GM18511 (cell line): ENCODE measurements at regions not wholly inside any gene's neighbourhood (a gene's known extent, or its start where the extent isn't known, plus 50 kb on each side); places are given as distances from the start of the nearest gene placed in this dataset.
A peak's percentile ranks its signal among the peaks of the same experiment; 100 is the strongest.
"Not testable (repeated sequence)": the region's sequence is repeated elsewhere in the genome, so short reads cannot be mapped to it uniquely, and the experiment has no call there.

ENCODE experiments used
- ATAC-seq: cut with Tn5 transposase; IDR thresholded peaks from one replicate; pipeline ENCODE4 v1.9.1; 2021; ENCODE audit warnings: mild to moderate bottlenecking, moderate library complexity; ENCODE audit not compliant: unreplicated experiment

GRCh38 chr2:407630-408029 is 119.7 kb upstream of the ALKAL2 start:
- no peak for ATAC-seq

- ATAC-seq: no peak
Measured at GRCh38 chr2:406876-407275, 119.0 kb upstream of the ALKAL2 start.

DNA sequence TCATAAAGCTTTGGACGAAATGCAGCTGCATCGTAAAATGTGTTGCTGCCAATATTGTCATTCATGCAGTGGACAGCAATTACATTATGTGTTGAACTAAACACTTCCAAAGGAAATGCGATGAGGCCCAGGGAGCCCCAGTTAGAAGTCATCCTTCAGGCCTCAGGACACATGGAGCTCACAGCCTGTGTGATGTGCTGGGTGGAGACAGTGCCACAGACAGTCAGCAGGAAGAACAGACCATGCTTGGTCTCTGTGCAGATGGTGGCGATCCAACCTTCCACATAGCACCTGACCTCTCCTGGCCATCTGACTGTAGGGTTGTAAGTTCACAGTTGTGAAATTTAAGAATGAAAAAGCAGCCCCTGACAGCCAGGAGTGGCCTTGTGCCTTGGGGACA is 118.3 kb upstream of the ALKAL2 start:
- ATAC-seq: no peak

DNA sequence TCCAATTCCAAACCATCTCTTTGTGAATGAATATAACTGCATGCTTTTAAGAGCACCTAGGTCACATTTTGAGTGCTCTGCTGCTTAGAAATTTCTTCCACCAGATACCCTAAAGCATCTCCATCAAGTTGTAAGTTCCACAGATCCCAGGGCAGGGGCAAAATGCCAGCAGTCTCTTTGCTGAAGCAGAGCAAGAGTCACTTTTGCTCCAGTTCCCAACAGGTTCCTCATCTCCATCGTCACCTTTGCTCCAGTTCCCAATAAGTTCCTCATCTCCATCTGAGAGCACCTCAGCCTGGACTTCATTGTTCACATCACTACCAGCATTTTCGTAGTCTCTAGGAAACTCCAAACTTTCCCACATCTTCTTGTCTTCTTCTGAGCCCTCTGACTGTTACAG is 116.7 kb upstream of the ALKAL2 start:
- no peak for ATAC-seq

- no peak for ATAC-seq
Measured at GRCh38 chr2:403682-404081, 115.8 kb upstream of the ALKAL2 start.

GRCh38 chr2:402721-403120 is 114.8 kb upstream of the ALKAL2 start:
- ATAC-seq: no peak

DNA sequence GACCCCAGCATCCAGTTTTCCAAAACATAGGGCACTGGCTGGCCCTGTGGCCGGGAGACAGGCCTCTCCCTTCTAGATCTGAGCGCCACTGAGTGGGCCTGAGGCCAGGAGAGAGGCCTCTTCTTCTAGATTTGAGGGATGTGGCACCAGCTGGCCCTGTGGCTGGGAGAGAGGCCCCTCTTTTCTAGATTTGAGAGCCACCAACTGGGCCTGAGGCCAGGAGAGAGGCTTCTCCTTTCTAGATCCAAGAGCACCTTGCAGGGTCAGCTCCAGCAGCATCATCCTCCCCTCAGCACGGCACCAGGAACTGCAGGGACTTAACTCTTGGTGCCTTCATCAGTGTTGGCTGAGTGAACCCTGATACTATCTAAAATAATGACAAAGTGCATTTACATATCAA is 114.3 kb upstream of the ALKAL2 start:
- ATAC-seq: no peak

DNA sequence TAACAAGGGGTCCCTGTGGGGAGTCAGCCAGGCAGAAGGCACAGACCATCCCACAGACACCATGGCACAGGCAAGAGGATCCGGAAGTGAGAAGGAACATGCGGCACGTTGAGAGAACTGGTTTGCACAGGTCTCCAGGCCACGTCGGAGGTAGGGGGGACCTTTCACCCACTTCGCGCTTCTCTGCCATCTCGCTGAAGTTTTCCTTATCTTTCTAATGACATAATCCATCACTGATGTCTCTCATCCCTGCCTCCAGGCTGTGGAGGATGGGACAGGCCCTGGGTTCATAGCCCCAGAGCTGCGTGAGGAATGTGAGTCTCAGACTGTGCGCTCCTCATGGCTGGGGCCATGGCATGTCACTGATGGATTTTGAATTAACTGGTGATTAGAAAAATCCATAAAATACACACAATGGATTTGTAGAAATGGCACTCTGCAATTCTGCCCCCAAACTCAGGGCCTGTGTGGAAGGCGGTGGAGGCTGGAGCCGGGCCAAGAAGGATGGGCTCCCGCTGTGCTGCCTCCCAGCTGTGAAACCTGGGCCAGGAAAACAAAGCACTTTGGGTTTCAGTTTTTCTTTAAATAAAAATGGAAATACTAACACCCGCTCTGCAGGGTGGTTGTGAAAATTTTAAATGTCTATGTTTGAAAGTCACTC is 113.3 kb upstream of the ALKAL2 start:
- ATAC-seq: no peak

GRCh38 chr2:397926-398325 is 110.0 kb upstream of the ALKAL2 start:
- no peak for ATAC-seq

- ATAC-seq: no peak
Measured at GRCh38 chr2:397521-397920, 109.6 kb upstream of the ALKAL2 start.

DNA sequence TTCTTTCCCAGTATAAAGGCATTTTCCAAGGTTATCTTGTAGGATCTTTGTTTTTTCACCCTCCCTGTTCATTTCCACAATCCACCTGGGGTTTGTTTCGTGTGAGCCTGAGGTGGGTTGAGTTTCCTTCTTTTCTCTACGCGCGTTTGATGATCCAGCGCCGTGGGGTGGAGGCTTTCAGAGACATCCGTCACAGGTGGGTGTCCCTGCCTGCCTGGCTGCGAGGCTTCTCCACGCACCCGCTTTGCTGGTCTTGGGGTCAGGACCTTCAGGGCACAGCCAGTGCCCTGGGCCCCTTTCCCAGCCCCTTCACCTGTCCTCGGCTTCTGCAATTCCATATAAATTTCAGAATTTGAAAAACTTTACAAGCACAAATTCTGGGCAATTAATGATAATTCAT is 109.0 kb upstream of the ALKAL2 start:
- no peak for ATAC-seq

DNA sequence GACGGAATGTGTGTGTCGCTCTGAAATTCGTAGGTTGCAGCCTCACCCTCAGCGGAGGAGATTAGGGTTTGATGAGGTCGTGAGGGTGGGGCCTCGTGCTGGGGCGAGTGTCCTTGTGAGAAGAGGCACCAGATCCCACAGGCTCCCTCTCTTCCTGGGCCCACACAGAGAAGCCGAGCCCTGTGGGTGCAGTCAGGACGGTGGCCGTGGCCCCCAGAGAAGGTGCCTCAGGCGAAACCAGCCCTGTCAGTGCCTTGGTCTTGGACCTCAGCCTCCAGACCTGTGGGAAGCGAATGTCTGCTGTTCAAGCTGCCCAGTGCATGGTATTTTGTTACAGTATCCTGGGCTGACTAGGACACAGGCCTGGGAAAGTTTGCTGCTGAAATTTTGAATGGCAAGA is 108.0 kb upstream of the ALKAL2 start:
- no peak for ATAC-seq

DNA sequence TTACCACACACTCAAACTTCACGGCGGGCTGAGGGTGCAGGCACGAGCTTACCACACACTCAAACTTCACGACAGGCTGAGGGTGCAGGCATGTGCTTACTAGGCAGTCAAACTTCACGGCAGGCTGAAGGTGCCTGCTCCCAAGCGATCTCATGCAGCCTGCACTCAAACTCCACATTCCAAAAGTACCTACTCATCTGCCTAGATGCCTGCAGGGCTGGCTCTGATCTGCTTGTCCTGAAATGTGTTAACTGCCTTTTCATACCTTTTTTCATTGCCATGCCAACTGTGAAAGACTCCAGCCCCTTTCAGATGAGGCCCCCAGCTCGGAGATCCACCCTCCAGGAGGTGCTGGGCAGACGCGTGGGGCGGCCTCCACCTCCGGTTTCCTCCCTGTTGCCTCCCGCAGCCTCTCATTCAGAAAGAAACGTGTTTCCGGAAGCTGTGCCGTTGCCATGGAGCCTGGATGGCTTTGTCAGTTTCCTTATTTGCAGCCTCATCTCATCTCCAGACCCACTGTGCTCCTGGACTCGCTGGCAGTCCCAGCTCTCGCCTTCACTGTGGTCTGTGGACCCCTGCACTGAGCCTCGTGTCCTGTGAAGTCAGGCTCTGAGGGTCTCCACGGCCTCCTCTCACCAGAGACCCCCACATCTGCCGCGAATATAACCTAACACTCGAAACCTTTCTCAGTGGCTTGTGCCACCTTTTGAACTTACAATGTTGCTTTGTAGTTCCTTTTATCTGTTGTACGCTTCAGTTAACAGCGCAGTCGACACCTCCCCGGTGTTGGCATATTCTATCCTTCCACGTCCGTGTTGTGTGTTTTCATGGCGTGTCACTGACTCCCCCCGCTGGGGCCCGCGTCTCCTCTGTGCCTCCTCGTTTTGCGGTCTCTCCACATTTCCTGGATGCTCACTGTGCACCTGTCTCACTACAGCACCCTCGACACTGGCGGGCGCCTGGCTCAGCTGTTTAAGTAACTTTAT is 106.1 kb upstream of the ALKAL2 start:
- ATAC-seq: peak; percentile 94

GRCh38 chr2:392926-393280 is 105.0 kb upstream of the ALKAL2 start:
- ATAC-seq: no peak

DNA sequence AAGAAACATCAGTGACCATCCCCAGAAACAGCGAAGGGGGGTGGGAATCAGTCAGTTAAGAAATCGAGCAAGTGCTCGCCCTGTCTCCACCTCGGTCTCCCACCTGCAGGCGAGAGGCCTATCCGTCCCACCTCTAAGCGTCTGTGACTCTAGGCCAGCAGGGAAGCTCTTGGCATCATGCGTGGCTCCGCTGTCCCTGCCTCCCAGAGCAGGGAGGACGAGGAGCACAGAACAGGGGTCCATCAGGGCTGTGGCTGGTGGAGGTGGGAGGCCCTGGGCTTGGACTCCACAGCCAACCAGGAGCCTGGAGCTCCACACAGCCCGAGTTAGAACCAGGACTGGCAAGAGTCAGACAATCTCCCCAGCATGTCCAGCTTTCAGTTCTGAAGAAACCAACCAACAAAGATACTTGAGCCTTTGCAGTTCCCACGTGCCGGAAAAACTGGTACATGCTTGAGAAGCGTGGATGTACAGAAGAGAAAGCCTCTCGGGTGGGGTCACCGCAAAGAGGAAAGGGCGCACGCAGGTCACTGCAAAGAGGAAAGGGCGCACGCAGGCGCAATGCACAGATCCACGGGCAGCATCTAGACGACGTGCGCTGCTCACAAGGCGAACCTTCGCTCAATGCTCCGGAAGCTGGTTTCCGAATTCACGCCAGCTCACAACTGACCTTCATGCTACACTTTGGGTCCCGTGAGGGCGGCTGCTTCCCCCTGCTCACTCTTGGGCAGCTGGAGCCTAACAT is 104.5 kb upstream of the ALKAL2 start:
- no peak for ATAC-seq

GRCh38 chr2:391696-392095 is 103.8 kb upstream of the ALKAL2 start:
- ATAC-seq: no peak

- no peak for ATAC-seq
Measured at GRCh38 chr2:390959-391358, 103.1 kb upstream of the ALKAL2 start.

- ATAC-seq: not testable (repeated sequence)
Measured at GRCh38 chr2:389985-390384, 102.1 kb upstream of the ALKAL2 start.

DNA sequence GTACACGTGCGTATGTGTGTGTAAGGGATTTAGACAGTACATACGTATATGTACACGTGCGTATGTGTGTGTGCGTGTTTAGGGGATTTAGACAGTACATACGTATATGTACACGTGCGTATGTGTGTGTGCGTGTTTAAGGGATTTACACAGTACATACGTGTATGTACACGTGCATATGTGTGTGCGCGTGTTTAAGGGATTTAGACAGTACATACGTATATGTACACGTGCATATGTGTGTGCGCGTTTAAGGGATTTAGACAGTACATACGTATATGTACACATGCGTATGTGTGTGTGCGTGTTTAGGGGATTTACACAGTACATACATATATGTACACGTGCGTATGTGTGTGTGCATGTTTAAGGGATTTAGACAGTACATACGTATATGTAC is 100.9 kb upstream of the ALKAL2 start:
- ATAC-seq: not testable (repeated sequence)

DNA sequence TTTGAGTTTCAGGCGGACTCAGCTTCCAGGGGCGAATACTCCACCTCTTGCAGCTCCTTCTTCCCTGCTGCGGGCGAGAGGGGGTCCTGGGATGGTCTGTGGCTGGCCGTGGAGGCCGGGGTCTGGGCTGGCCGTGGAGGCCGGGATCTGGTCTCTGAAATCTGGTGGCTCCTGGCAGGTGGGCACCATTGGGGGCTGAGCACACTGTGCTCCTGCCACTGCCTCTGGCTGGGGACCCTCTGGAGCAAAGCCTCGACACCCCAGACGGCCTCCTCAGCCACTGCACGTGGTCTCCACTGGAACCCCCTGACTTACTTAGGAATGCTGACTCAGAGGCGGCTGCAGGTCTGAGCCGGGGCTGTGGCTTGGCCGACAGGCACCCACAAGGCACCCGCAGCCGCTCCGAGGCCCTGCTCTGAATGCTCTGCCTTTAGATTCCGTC is 100.1 kb upstream of the ALKAL2 start:
- ATAC-seq: no peak

DNA sequence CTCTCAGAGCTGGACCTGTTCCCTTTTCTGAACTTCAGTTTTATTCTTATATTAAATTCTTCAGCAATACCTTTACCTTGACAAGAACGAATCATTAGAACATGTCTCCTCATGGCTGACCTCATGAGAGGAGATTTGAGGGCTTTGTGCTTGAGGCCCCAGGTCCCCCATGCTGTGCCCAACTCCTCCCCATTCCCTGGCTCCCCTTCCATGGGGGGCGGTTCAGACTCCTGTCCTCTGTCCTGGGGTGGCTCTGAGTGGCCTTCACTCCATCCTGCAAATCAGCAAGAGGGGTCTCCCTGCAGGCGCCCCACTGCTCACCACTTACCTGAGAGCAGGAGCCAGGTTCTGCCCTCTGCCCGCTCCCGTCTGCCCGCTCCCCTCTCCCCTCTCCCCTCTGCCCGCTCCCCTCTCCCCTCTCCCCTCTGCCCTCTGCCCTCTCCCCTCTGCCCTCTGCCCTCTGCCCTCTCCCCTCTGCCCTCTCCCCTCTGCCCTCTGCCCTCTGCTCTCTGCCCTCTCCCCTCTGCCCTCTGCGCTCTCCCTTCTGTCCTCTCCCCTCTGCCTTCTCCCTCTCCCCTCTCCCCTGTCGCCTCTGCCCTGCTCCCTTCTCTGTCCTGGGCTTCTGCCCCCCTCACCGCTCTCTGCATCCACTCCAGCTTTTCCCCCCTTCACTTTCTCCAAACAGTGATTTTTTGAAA is 98.7 kb upstream of the ALKAL2 start:
- no peak for ATAC-seq
